Tibial nerve (tissue), 4 donors: ENCODE measurements at regions not wholly inside any gene's neighbourhood (a gene's known extent, or its start where the extent isn't known, plus 50 kb on each side); places are given as distances from the start of the nearest gene placed in this dataset.

ENCODE experiments used
- CTCF ChIP-seq, 5 experiments: fragments of 200-600 bp in 3 of 5; fragments of 450-650 bp in 2 of 5; sonication (generic) in 3 of 5; IDR thresholded peaks; one replicate each; pipeline ENCODE4 v1.5.1; 2016 to 2019; ENCODE audit warnings: antibody characterized with exemption in 5 of 5, mild to moderate bottlenecking in 3 of 5, moderate library complexity in 2 of 5
- EP300 ChIP-seq, 2 donors: sonication (generic); formaldehyde crosslinking; IDR thresholded peaks; one replicate each; pipeline ENCODE4 v1.6.1; 2017; ENCODE audit warnings: antibody characterized with exemption in 2 of 2, mild to moderate bottlenecking in 1 of 2
- POLR2A ChIP-seq, 2 donors: fragments of 450-650 bp; IDR thresholded peaks; one replicate each; pipeline ENCODE4 v1.6.1; 2017; ENCODE audit warnings: antibody characterized with exemption in 2 of 2, mild to moderate bottlenecking in 2 of 2, moderate library complexity in 2 of 2

GRCh38 chr10:10727812-10728211 lies 289.9 kb upstream of the CELF2 start:
- TF ChIP-seq CTCF (IDR thresholded peaks at IDR 0.05) = no peak
- no peak for TF ChIP-seq EP300 (IDR thresholded peaks at IDR 0.05)
- TF ChIP-seq POLR2A (IDR thresholded peaks at IDR 0.05) = no peak
